HCT116 (cell line): ENCODE measurements at regions not wholly inside any gene's neighbourhood (a gene's known extent, or its start where the extent isn't known, plus 50 kb on each side); places are given as distances from the start of the nearest gene placed in this dataset.
"Not testable (repeated sequence)": the region's sequence is repeated elsewhere in the genome, so short reads cannot be mapped to it uniquely, and the experiment has no call there.

Experiments used
- CTCF ChIP-seq, 3 experiments: fragments of 200-600 bp in 1 of 3; sonication (generic) in 1 of 3; IDR thresholded peaks in 2 of 3; conservative IDR thresholded peaks in 1 of 3; 2 replicates each; pipeline ENCODE4 v1.5.1; 2012 to 2017; ENCODE audit warnings: low read depth in 2 of 3, low read length in 2 of 3, antibody characterized with exemption in 1 of 3, borderline replicate concordance in 1 of 3, control low read depth in 1 of 3, mild to moderate bottlenecking in 1 of 3, mixed read lengths in 1 of 3, mixed run types in 1 of 3, moderate library complexity in 1 of 3; ENCODE audit not compliant: insufficient read depth in 1 of 3
- EZH2 ChIP-seq: fragments of 200-600 bp; sonication (generic); IDR thresholded peaks from 2 replicates; pipeline ENCODE4 v1.6.1; 2017; ENCODE audit warnings: antibody characterized with exemption, mixed run types
- JUND ChIP-seq: IDR thresholded peaks from 2 replicates; pipeline ENCODE4 v1.6.1; 2012
- MAX ChIP-seq: IDR thresholded peaks from 2 replicates; pipeline ENCODE4 v1.6.1; 2012
- POLR2A ChIP-seq: IDR thresholded peaks from 2 replicates; pipeline ENCODE4 v1.7.0; 2011; ENCODE audit warnings: borderline replicate concordance; ENCODE audit not compliant: insufficient read depth, insufficient read length; ENCODE audit errors: extremely low read depth
- POLR2AphosphoS5 ChIP-seq: IDR thresholded peaks from 2 replicates; pipeline ENCODE4 v1.6.1; 2011; ENCODE audit warnings: mild to moderate bottlenecking, low read depth, low read length, moderate library complexity
- RAD21 ChIP-seq: IDR thresholded peaks from 2 replicates; pipeline ENCODE4 v1.6.1; 2012; ENCODE audit warnings: low read depth, mild to moderate bottlenecking
- REST ChIP-seq: IDR thresholded peaks from 2 replicates; pipeline ENCODE4 v1.6.1; 2012; ENCODE audit warnings: low read depth
- YY1 ChIP-seq: IDR thresholded peaks from 2 replicates; pipeline ENCODE4 v1.6.1; 2011; ENCODE audit warnings: low read length, low read depth, moderate library complexity, mild to moderate bottlenecking; ENCODE audit not compliant: insufficient replicate concordance; ENCODE audit errors: extremely low read depth

- TF ChIP-seq CTCF (IDR thresholded peaks at IDR 0.05 in 2 of 3, conservative IDR thresholded peaks at IDR 0.05 in 1 of 3; ENCODE audit: borderline replicate concordance in 1 of 3, insufficient read depth in 1 of 3, low read depth in 2 of 3, low read length in 2 of 3); MAX; POLR2AphosphoS5; JUND; POLR2A; EZH2; RAD21; REST; YY1: not testable (repeated sequence)
These were observed 114.0 kb upstream of the NR2F2 start for GRCh38 chr15:96216481-96216880.
